ENCODE measurements at regions not wholly inside any gene's neighbourhood (a gene's known extent, or its start where the extent isn't known, plus 50 kb on each side); places are given as distances from the start of the nearest gene placed in this dataset.

DNA sequence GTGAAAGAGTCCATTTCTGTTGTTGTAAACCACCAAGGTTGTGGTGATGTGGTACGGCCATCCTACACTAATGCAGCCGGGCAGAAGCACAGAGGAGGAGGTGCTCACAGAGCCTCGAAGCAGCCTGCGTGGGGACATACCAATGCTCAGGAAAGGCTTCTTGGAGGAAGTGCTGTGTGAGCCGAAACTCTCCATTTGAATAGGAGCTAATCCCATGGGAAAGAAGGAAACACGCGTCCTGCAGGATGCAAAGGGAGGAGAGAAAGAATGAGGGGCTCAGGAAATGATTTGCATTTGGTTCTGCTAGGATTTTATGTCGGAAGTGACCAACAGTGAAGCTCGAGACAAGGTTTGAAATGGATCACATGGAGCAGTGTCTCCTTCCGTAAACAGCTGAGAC is 477.9 kb upstream of the ANKRD30A start:
- H3K9me3 ChIP-seq (ENCODE audit: control insufficient read depth, insufficient read depth, low read length): 0 out of 2 replicates have a peak, but pooled peaks cover 5% of the 10 kb centered on the region
- no peak overlapping the region for H3K4me3 ChIP-seq (ENCODE audit: low read depth, low read length)
- no peaks in the 10 kb centered on the region for H3K27me3 ChIP-seq (ENCODE audit: control insufficient read depth, insufficient read depth, low read length)
- H3K27ac ChIP-seq (ENCODE audit: low read depth, low read length): no peak overlapping the region
- CTCF ChIA-PET: no interaction called here
- no peak for TF ChIP-seq CTCF (IDR thresholded peaks at IDR 0.05; ENCODE audit: low read depth, low read length)
- DNase-seq (ENCODE audit: low read depth, low spot score): no peak
- POLR2A ChIA-PET: no interaction called here

DNA sequence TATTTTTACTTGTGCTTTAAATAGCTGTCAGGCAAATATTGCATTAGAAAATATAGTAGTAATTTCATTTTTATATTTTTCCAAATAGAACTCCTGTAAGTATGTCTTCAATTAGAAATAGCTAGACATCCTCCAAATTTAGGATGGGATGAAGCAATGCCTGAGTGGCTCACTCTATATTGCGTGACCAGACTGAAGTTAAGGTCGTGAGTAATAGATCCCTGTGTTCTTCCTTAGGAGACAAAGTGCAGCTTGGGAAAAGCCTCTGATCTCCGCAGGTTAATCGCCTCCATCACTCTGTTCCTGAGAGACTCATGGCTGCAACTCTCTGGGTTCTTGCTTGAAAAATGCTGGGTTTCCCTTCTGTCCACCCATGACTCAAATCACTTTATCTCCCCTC is 484.8 kb upstream of the ANKRD30A start:
- no peak overlapping the region for H3K27ac ChIP-seq (ENCODE audit: low read depth, low read length)
- CTCF ChIA-PET: interaction anchor here (0.5 kb wide), 1 partner anchor 76 kb away, joined by 3 read pairs; no protein-coding TSS in a partner anchor
- POLR2A ChIA-PET: no interaction called here
- no peak for DNase-seq (ENCODE audit: low read depth, low spot score)
- H3K27me3 ChIP-seq (ENCODE audit: control insufficient read depth, insufficient read depth, low read length): no peaks in the 10 kb centered on the region
- H3K4me3 ChIP-seq (ENCODE audit: low read depth, low read length): no peak overlapping the region
- H3K9me3 ChIP-seq (ENCODE audit: control insufficient read depth, insufficient read depth, low read length): no peaks in the 10 kb centered on the region; the same call in 1 of the 2 replicates
- TF ChIP-seq CTCF (IDR thresholded peaks at IDR 0.05; ENCODE audit: low read depth, low read length): no peak

GRCh38 chr10:36638462-36639155 is 486.8 kb upstream of the ANKRD30A start:
- no peak for DNase-seq (ENCODE audit: low read depth, low spot score)
- H3K27ac ChIP-seq (ENCODE audit: low read depth, low read length): no peak overlapping the region
- no peaks in the 10 kb centered on the region; the same call in 1 of the 2 replicates for H3K9me3 ChIP-seq (ENCODE audit: control insufficient read depth, insufficient read depth, low read length)
- CTCF ChIA-PET: no interaction called here
- POLR2A ChIA-PET: no interaction called here
- no peak overlapping the region for H3K4me3 ChIP-seq (ENCODE audit: low read depth, low read length)
- no peaks in the 10 kb centered on the region for H3K27me3 ChIP-seq (ENCODE audit: control insufficient read depth, insufficient read depth, low read length)
- TF ChIP-seq CTCF (IDR thresholded peaks at IDR 0.05; ENCODE audit: low read depth, low read length): no peak

- DNase-seq (ENCODE audit: low read depth, low spot score): no peak
- CTCF ChIA-PET: interaction anchor here (0.7 kb wide), 1 partner anchor 401 kb away, joined by 3 read pairs; no protein-coding TSS in a partner anchor
- no peak for TF ChIP-seq CTCF (IDR thresholded peaks at IDR 0.05; ENCODE audit: low read depth, low read length)
These were observed 488.5 kb upstream of the ANKRD30A start for GRCh38 chr10:36636879-36637278.

DNA sequence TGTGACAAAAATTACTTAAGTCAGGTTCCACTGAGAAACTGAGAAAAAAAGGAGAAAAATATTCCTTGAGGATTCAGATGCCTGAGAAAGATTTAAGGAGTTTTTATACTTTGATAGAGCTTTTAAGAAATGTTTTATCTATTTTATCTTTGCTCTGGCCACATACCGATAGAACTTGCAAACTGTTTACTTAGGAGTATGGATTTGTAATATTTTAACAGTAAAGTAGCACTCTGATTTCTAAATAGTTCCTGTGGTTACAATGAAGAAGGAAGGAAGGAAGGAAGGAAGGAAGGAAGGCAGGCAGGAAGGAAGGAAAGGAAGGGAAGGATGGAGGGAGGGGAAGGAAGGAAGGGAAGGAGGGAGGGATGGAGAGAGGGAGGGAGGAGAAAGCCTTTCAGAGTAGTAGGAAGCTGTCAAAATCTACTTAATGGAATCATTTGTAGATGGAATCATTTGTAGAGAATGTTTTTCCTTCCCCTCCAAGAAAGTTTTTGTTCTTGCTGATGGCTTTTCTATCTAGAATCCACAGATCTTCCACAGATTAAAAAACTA is 489.0 kb upstream of the ANKRD30A start:
- Histone ChIP-seq H3K9me3 (ENCODE audit: control insufficient read depth, insufficient read depth, low read length) (peaks cover 5% of the 10 kb centered on the region; the same call in 1 of the 2 replicates), H3K4me3 (ENCODE audit: low read depth, low read length) (no peak overlapping the region), H3K27ac (ENCODE audit: low read depth, low read length) (no peak overlapping the region), H3K27me3 (ENCODE audit: control insufficient read depth, insufficient read depth, low read length) (no peaks in the 10 kb centered on the region)
- no peak for DNase-seq (ENCODE audit: low read depth, low spot score)
- ChIA-PET CTCF (interaction anchor here (0.6 kb wide), 1 partner anchor 19 kb away, joined by 4 read pairs; no protein-coding TSS in a partner anchor), POLR2A (interaction anchor here (0.5 kb wide), 1 partner anchor 886 kb away, joined by 3 read pairs; no protein-coding TSS in a partner anchor)
- TF ChIP-seq CTCF (IDR thresholded peaks at IDR 0.05; ENCODE audit: low read depth, low read length): no peak

More at GRCh38 chr10:36636879-36637278, 488.5 kb upstream of the ANKRD30A start:
- POLR2A ChIA-PET: interaction anchor here (0.5 kb wide), 1 partner anchor 886 kb away, joined by 3 read pairs; no protein-coding TSS in a partner anchor
- H3K27ac ChIP-seq (ENCODE audit: low read depth, low read length): no peak overlapping the region
- no peak overlapping the region for H3K4me3 ChIP-seq (ENCODE audit: low read depth, low read length)
- peaks cover under 1% of the 10 kb centered on the region; the same call in 1 of the 2 replicates for H3K9me3 ChIP-seq (ENCODE audit: control insufficient read depth, insufficient read depth, low read length)
- no peaks in the 10 kb centered on the region for H3K27me3 ChIP-seq (ENCODE audit: control insufficient read depth, insufficient read depth, low read length)
